Prostate gland (tissue), 2 donors: ENCODE measurements at regions not wholly inside any gene's neighbourhood (a gene's known extent, or its start where the extent isn't known, plus 50 kb on each side); places are given as distances from the start of the nearest gene placed in this dataset.

Source experiments
- POLR2AphosphoS5 ChIP-seq: sonication (generic); formaldehyde crosslinking; IDR thresholded peaks from one replicate; pipeline ENCODE4 v1.6.1; 2017; ENCODE audit warnings: antibody characterized with exemption
- TF ChIP-seq, protein P1 (sequence below), 4 experiments: fragments of 200-600 bp in 2 of 4; fragments of 450-650 bp in 2 of 4; sonication (generic) in 2 of 4; IDR thresholded peaks; 1 replicate in 3 of 4; 2 replicates in 1 of 4; pipeline ENCODE4 v1.5.1; 2016 to 2019; ENCODE audit warnings: antibody characterized with exemption in 4 of 4, mild to moderate bottlenecking in 2 of 4, moderate library complexity in 2 of 4

DNA sequence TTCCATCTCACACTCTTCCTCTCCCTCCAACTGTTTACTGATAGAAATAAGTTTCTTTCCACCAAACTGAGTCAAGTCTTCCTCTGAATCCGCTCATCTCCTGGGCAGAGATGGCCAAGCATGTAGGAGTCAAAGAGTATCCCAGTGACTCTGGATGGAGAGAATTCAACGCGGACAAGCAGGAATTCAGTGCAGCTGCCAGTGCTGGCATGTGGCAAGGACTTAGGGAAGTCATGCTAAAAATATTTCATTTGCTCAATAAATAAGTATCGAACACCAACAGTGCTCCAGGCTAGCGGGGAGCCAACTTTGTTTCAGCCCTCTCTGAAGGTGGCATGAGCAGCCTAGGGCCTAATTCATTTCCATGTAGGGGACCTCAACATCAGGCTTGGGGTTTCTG is 351.6 kb upstream of the ZMIZ1 start:
- TF ChIP-seq, protein P1, sequence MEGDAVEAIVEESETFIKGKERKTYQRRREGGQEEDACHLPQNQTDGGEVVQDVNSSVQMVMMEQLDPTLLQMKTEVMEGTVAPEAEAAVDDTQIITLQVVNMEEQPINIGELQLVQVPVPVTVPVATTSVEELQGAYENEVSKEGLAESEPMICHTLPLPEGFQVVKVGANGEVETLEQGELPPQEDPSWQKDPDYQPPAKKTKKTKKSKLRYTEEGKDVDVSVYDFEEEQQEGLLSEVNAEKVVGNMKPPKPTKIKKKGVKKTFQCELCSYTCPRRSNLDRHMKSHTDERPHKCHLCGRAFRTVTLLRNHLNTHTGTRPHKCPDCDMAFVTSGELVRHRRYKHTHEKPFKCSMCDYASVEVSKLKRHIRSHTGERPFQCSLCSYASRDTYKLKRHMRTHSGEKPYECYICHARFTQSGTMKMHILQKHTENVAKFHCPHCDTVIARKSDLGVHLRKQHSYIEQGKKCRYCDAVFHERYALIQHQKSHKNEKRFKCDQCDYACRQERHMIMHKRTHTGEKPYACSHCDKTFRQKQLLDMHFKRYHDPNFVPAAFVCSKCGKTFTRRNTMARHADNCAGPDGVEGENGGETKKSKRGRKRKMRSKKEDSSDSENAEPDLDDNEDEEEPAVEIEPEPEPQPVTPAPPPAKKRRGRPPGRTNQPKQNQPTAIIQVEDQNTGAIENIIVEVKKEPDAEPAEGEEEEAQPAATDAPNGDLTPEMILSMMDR (IDR thresholded peaks at IDR 0.05) = no peak
- TF ChIP-seq POLR2AphosphoS5 = no peak
